Endothelial cell of hepatic sinusoid (primary cell): ENCODE measurements at regions not wholly inside any gene's neighbourhood (a gene's known extent, or its start where the extent isn't known, plus 50 kb on each side); places are given as distances from the start of the nearest gene placed in this dataset.

Experiments used
- in situ Hi-C: cut with HindIII; loops from 2 replicates; pipeline ENCODE4 v1.10.0; 2017; ENCODE audit warnings: low sequenced_read_pairs

DNA sequence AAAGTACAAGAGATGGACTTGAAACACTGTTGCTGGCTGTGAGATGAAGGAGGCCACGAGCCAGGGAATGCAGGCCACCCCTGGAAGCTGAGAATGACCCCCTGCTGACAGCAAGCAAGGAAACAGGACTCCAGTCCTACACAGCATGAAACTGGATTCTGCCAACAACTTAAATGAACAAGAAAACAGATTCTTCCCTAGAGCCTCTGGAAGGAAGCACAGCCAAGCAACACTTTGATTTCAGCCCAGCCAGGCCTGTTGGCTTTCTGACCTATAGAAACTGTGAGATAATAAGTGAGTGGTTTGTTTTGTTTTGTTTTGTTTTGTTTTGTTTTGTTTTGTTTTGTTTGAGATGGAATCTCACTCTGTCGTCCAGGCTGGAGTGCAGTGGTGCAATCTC is 105.3 kb upstream of the CACNA1A start:
- in situ Hi-C loops: no loop called here

DNA sequence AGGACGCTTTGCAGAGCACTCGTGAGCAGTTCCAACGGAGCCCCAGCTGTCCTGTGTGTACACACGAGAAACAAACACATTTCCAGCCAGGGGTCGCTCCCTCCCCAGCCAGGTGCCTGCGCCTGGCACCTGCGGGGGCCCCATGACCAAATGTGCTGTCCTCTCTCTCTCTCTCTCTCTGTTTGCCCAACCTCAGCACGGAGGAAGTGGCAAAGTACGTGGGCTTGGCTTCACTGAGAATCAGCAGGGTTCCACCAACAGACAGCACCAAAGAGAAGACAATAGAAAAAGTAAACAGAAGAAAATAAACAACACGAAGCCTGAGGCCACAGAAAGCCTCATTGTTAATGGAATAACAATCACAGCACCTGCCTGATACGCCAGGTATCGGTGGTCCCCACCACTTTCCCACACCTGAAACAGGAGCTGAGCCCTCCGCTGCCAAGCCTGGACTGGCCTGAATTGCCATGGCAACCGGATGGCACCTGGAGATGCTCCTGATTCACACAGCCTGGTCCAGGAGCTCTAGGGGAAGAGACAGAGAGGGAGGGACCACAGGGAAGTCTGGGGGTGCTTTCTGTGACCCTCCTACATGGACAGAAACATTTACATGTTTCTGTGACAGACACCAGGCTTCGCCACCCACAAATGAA is 103.9 kb upstream of the CACNA1A start:
- in situ Hi-C loops: no loop called here

DNA sequence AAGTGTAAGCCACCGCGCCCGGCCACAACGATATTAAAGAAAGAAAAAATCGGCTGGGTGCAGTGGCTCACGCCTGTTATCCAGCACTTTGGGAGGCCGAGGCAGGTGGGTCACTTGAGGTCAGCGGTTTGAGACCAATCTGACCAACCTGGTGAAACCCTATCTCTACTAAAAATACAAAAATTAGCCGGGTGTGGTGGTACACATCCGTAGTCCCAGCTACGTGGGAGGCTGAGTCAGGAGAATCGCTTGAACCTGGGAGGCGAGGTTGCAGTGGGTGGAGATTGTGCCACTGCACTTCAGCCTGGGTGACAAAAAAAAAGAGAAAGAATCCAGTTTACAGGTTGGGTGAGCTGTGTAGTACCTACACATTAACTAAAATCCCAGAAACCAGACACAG is 99.9 kb upstream of the CACNA1A start:
- in situ Hi-C loops: no loop called here

DNA sequence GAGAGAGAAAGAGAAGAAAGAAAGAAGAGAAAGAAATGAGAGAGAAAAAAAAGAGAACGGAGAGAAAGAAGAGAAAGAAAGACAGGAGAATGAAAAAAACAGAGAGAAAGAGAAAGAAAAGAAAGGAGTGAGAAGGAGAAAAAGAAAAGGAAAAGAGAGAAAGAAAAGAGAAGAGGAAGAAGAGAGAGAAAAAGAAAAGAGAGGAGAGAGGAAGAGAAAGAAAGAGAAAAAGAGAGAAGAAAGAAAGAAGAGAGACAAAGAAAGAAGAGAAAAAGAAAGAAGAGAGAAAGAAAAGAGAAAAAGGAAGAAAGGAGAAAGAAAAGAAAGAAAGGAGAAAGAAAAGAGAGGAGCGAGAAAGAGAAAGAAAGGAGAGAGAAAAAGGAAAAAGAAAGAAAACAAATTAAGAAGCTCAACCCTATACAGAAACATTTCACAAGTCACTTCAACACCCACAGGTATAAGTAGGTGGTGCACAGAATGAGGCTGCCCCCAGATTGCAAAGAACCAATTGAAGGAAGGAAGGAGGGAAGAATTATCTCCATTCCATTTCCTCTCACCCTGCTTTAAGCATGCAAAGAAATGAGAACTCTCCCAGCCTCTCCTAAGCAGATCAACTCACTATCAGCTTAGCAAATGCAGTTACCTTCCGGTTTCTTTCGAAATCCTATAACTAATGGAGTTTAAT is 98.8 kb upstream of the CACNA1A start:
- in situ Hi-C loops: no loop called here

DNA sequence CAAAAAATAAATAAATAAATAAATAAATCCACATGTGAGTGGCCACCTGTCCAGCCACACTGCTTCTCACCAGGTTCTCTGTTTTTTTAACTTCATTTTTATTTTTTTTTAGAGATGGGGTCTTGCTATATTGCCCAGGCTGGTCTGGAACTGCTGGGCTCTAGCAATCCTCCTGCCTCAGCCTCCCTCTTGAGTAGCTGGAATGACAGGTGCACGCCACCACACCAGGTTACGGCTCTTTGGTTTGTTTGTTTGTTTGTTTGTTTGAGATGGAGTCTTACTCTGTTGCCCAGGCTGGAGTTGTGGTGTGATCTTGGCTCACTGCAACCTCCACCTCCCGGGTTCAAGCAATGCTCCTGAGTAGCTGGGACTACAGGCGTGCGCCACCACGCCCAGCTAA is 94.5 kb upstream of the CACNA1A start:
- in situ Hi-C loops: no loop called here

DNA sequence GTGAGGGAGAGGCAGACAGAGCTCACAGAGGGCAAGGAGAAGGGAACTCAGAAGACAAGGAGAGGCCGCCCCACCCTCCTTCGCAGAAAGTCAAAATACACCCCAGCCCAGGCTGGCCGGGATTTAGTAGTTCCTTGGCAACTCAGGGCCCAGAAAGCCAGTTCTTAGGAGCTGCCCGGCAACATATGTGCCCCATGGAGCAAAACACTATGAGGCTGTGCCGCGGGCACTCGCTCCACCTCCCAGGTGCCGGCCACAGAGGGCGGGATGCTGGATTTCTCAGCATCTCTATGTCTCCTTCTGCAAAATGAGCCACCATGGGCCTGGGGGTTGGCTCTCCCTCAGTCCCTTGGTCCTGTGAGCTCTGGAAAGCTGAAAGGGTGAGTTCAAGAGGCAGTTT is 93.8 kb upstream of the CACNA1A start:
- in situ Hi-C loops: no loop called here

DNA sequence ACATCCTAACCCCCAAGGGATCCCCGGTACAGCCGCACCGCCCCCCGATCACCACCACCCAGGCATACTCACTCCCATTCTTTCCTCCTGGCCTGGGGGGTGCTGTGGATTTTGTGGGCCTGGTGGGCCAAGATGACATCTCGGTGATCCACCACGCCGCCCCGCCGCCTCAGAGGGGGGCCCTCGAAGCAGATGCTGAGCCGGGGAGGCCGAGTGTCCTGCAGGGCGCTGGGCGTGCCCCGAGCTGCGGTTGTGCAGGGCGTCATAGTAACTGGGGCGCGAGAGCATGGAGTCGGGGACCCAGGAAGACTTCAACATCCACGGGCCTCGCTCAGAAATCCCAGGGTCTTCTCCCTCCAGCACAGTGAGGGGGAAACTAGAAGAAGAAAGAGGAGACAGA is 93.4 kb upstream of the CACNA1A start:
- in situ Hi-C loops: no loop called here

DNA sequence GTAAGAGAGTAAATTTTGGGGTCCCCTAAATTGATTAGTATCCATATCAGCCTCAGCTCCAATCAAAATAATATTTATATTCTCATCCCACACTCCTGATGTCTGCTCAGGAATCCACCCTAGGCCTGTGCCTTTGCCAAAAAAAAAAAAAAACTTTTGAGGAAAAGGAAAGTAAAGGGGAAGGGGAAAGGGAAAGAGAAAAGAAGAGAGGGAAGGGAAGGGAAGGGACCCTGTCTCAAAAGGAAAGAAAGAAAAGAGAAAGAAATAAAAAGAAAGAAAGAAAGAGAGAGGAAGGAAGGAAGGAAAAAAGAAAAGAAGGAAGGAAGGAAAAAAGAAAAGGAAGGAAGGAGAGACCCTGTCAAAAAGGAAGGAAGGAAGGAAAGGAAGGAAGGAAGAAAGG is 91.8 kb upstream of the CACNA1A start:
- in situ Hi-C loops: no loop called here

DNA sequence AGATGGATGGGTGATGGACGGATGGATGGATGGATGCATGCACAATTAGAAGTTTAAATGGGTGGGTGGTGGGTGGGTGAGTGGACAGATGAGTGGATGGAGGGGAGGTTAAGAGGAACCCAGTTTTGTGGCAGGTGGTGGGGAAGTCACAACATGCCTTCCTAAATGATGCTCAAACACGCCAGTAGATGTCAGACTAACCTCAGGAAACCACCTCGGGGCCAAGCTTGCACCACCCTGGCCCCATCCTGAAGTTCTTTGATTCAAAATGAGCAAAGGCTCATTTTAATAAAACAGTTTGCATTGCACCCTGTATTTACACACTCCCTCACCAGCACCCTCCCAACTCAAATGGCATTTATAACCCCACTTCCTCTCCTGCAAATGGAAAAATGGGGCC is 91.4 kb upstream of the CACNA1A start:
- in situ Hi-C loops: no loop called here

DNA sequence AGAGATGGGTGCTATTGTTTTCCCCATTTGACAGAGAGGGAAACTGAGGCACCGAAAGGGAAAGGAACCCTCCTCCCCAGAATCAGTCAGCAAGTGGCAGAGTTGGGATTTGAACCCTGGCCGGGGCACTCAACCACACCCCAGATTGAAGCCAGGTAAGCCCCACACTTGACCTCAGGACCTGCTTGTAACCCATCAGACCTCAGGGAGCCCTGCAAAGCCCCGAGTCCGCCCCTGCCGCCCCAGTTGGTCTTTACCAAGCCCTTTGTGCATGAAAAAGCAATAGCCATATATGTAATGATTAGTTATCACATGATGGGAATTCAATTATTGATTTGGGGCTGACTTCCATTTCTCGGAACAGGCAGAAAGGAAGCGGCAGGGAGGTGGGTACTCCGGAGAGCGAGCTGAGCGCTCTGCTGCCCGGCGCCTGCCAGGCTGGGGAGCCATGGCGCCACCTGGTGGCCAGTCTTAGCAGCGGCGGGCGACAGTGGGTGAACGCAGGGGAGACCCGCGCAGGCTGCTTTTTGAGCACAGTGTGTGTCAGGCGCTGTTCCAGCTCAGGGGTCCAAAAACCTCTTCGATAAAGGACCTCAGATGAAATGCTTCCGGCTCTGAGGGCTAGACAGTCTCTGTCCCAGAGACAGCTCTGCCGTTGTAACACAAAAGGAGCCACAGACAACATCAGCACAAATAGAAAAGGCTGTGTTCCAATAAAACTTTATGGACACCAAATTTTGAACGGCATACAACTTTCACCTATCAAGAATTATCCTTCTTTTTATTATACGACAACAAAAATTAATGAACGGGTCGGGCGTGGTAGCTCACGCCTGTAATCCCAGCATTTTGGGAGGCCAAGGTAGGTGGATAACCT is 82.9 kb upstream of the CACNA1A start:
- in situ Hi-C loops: no loop called here

DNA sequence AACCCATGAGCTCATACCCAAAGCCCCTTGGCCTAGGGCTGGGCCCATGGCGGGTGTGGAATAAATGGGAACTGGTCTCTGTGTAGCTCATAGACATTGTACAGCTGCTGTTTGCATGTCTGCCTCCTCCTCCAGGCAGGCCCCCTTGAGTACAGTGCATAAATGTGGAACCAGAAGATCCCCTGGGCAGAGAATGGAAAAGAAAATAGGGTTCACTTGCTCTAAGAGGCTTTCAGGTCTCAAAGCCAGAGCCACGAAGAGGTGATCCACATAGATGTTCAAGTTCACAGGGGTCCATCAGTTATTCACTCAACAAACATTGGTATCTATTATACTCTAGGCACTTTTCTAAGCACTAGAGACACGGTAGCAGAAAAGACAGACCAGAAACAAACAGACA is 79.2 kb upstream of the CACNA1A start:
- in situ Hi-C loops: no loop called here

DNA sequence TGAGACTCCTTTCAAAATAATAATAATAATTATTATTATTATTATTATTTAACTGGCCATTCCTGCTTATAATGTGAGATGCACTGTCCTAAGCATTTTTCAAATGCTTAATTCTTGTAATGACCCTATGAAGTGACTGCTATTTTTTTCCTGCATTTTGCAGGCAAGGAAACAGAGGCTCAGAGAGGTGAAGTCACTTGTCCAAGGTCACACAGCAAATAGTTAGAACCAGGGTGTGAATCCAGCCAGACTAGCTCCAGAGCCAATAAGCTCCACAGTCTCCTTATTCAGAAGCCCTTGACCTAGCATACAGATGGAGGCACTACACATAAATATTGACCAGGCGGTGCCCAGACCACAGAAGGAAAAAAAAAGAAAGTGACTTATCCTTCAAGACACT is 77.5 kb upstream of the CACNA1A start:
- in situ Hi-C loops: loop anchor here (5.0 kb wide), 1 partner anchor 101 kb away; no protein-coding TSS in a partner anchor

DNA sequence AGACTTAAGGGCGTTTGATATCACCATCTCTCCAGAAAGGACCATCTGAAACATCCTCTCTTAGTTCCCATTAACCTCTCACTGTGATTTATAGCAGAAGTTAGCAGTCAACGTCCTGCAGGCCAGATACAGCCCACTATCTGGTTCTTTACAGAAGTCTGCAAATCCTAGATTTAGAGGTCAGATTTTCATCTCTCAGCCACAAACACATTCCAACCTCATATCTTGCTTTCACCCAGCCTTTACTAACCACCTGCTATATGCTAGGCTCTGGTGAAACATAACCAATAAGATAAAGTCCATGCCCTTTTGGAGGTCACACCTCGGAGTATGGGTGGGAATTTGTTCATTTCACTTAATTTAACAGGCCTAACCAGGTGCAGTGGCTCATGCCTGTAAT is 76.8 kb upstream of the CACNA1A start:
- in situ Hi-C loops: loop anchor here (5.0 kb wide), 1 partner anchor 101 kb away; no protein-coding TSS in a partner anchor

DNA sequence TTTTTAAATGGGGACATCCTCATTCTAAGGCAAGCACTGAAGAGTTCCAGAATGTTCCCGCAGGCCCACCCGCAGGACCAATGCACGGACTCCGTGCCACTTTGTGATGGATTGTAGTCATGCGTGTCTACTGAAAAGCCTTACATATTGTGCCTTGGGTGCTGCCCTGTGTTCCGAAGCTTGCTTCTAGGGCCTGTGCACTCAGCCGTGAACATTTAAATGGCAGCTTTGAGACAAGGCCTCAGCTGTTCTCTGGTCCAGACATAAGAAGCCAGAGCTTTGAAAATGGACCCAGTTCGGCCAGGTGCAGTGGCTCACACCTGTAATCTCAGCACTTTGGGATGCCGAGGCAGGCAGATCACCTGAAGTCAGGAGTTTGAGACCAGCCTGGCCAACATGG is 75.3 kb upstream of the CACNA1A start:
- in situ Hi-C loops: loop anchor here (5.0 kb wide), 1 partner anchor 99 kb away; no protein-coding TSS in a partner anchor

DNA sequence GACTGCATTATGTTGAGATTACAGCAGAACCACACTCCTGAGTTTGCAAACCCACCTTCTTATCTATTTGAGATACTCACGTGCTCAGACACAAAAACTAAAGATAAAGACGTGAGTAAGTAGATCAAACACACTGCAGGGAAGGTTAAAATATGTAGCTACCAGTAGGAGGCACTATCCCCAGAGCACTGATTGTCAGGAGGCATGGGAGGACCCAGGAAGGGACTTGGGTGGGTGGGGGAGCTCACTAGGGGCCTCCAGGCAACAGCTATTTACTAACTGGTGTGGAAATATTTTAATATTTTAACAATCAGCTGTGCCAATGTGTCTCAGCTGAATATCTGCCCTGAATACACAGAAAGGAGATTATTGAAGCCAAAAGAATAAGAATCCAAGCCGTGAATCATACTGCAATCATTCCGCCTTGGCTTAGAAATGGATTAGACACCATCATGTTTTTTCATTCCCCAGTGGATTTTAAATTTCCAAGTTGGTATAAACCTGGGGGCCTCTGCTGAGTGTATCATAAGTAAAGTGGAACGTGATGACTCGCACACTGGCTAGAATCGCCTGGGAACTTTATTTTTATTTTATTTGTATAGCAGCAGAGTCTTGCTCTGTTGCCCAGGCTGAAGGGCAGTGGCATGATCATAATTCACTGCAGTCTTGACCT is 73.2 kb upstream of the CACNA1A start:
- in situ Hi-C loops: loop anchor here (5.0 kb wide), 1 partner anchor 97 kb away; no protein-coding TSS in a partner anchor

DNA sequence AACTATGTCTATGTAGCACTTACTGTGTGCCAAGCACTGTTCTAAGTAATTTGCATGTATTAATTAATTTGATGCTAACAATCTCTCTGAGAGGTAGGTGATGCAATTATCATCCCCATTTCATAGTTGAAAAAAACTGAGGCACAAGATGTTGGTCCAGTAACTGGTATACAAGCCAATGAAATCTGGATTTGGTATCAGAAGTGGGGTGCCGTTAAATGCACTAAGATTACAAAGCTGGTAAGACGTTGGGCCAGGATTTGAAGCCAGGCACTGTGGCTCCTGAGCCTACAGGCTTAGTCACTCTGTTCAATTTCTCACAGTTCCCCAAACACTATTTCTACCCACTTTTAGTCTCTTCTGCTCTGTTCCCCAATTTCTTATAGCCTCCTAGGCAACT is 70.4 kb upstream of the CACNA1A start:
- in situ Hi-C loops: no loop called here

DNA sequence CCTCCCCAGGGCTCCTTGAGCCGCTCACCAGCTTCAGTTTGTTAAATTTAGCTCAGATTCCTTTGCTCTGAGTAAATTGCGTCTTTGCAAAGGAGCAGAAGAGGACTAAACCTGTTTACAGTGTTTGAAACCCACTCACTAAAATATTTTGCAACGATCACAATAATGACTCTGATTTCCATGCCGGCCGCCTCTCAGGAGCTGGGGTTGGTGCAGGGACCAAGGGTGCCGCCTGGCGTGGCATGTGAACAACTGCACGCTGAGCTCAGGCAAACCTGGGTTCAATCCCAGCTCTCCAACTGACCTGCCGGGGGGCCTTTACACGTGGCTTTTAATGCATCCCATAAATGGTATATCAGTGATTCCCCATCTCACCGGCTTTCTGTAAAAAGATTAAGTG is 68.7 kb upstream of the CACNA1A start:
- in situ Hi-C loops: no loop called here

DNA sequence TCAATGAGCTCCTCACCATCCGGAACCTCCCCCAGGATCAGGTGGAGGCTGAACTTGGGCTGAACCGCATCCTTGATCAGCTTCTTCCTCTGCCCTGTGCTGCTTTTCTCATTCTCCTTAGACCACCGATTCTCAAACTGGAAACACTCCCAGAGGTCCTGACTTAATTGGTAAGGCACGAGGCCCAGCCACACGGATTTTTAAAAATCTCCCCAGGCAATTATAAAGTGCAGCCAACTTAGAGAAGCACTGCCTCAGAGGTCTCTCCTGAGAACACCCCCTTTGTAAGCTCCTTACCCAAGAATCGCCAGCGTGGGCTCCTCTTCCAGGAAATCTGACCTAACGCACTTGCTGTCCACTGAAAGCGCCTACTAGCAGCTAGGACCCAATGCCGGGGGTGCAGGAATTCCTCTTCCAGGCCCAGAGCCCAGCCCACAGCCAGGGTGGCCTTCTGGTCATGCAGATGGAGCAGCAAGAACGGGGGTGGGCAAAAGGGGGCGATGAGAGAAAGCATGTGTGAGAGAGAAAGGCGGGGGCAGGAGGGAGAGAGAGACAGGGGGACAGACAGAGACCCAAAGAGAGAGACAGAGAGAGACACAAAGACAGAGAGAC is 66.9 kb upstream of the CACNA1A start:
- in situ Hi-C loops: no loop called here

DNA sequence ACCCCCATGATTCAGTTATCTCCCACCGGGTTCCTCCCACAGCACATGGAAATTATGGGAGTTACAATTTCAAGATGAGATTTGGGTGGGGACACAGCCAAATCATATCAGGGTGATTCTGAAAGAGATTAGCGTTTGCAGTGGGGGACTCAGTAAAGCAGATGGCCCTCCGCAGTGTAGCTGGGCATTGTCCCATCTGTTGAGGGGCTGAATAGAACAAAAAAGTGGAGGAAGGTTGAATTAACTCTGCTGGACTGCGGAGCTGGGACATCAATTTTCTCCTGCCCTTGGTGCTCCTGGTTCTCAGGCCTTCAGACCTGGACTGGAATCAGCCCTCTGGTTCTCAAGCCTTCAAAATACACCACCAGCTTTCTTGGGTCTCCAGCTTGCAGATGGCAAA is 55.2 kb upstream of the CACNA1A start:
- in situ Hi-C loops: no loop called here

DNA sequence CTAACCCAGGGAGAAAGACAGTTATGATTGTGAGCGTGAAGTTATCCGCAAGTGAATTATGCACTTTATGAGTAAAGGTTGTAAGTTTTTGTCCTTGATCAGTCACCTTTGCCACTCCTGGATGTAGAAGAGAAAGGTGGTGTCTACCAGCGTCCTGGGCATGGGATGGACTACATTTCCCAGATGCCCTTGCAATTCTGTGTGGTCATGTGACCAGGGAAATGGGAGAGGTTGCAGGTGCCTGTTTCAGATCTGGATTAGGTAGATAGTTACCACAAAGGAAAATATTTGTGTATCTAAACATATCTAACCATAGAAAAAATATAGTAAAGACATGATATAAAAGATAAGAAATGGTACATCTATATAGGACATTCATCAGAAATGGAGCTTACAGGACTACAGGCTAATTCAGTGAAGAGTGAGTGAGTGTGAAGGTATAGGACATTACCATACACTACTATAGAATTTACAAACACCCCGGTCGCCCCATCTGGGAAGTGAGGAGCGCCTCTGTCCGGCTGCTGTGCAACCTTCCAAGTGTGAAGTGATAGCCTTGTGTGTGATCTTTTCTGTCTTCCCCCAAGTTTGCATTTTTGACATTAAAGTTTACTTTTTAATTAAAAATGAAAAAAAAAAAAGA is 51.6 kb upstream of the CACNA1A start:
- in situ Hi-C loops: no loop called here
